K562 (cell line): ENCODE measurements at regions not wholly inside any gene's neighbourhood (a gene's known extent, or its start where the extent isn't known, plus 50 kb on each side); places are given as distances from the start of the nearest gene placed in this dataset.

Experiments used
- KLF16 ChIP-seq: IDR thresholded peaks from 2 replicates; pipeline ENCODE4 v1.6.1; 2016; ENCODE audit warnings: antibody characterized with exemption
- MEF2D ChIP-seq: conservative IDR thresholded peaks from 2 replicates; pipeline ENCODE4 v1.6.1; 2016; ENCODE audit warnings: low read depth, missing genetic modification characterization, missing compliant biosample characterization
- MTA2 ChIP-seq: fragments of 450-650 bp; IDR thresholded peaks from 2 replicates; pipeline ENCODE4 v1.6.1; 2016; ENCODE audit warnings: low read depth
- MTF1 ChIP-seq: fragments of 250-450 bp; sonication (Bioruptor Pico); IDR thresholded peaks from 2 replicates; pipeline ENCODE4 v1.9.0; 2021; ENCODE audit warnings: moderate library complexity, mild to moderate bottlenecking, inconsistent platforms, borderline replicate concordance
- NR2C2 ChIP-seq, 2 experiments: fragments of 200-800 bp in 1 of 2; sonication (Bioruptor generic) in 1 of 2; sonication (generic) in 1 of 2; formaldehyde crosslinking in 1 of 2; IDR thresholded peaks; 2 replicates each; pipeline versions ENCODE4 v1.6.1 to v1.8.0; 2016 to 2022; ENCODE audit warnings: mild to moderate bottlenecking in 1 of 2, missing compliant biosample characterization in 1 of 2, missing genetic modification characterization in 1 of 2, missing genetic modification reagents in 1 of 2
- SMAD3 ChIP-seq: fragments of 450-650 bp; formaldehyde crosslinking; conservative IDR thresholded peaks from 2 replicates; pipeline ENCODE4 v1.4.0; 2020; ENCODE audit warnings: mild to moderate bottlenecking
- ZNF143 ChIP-seq: sonication (generic); formaldehyde crosslinking; IDR thresholded peaks from 2 replicates; pipeline ENCODE4 v1.9.0; 2022; ENCODE audit warnings: mild to moderate bottlenecking, missing genetic modification reagents
- TF ChIP-seq, protein P1 (sequence below): sonication (generic); formaldehyde crosslinking; IDR thresholded peaks from 2 replicates; pipeline ENCODE4 v1.8.1; 2023; ENCODE audit warnings: missing genetic modification reagents, mild to moderate bottlenecking, borderline replicate concordance
- TF ChIP-seq, protein P2 (sequence below): sonication (generic); formaldehyde crosslinking; IDR thresholded peaks from 2 replicates; pipeline ENCODE4 v1.8.0; 2022; ENCODE audit warnings: mild to moderate bottlenecking, missing genetic modification reagents
- TF ChIP-seq, protein P3 (sequence below): fragments of 450-650 bp; IDR thresholded peaks from 2 replicates; pipeline ENCODE4 v1.6.1; 2016; ENCODE audit warnings: mild to moderate bottlenecking

DNA sequence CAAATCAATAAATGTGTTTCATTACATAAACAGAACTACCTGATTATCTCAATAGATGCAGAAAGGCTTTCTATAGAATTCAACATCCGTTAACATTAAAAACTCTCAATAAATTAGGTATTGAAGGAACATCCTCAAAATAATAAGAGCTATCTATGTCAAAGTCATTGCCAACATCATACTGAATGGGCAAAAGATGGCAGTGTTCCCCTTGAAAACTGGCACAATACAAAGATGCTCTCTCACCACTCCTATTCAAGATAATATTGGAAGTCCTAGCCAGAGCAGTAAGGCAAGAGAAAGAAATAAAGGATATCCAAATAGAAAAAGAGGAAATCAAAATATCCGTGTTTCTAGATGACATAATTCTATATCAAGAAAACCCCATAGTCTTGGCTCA, 466.4 kb downstream of the MAGEE1 start (continued):
- TF ChIP-seq, protein P1, sequence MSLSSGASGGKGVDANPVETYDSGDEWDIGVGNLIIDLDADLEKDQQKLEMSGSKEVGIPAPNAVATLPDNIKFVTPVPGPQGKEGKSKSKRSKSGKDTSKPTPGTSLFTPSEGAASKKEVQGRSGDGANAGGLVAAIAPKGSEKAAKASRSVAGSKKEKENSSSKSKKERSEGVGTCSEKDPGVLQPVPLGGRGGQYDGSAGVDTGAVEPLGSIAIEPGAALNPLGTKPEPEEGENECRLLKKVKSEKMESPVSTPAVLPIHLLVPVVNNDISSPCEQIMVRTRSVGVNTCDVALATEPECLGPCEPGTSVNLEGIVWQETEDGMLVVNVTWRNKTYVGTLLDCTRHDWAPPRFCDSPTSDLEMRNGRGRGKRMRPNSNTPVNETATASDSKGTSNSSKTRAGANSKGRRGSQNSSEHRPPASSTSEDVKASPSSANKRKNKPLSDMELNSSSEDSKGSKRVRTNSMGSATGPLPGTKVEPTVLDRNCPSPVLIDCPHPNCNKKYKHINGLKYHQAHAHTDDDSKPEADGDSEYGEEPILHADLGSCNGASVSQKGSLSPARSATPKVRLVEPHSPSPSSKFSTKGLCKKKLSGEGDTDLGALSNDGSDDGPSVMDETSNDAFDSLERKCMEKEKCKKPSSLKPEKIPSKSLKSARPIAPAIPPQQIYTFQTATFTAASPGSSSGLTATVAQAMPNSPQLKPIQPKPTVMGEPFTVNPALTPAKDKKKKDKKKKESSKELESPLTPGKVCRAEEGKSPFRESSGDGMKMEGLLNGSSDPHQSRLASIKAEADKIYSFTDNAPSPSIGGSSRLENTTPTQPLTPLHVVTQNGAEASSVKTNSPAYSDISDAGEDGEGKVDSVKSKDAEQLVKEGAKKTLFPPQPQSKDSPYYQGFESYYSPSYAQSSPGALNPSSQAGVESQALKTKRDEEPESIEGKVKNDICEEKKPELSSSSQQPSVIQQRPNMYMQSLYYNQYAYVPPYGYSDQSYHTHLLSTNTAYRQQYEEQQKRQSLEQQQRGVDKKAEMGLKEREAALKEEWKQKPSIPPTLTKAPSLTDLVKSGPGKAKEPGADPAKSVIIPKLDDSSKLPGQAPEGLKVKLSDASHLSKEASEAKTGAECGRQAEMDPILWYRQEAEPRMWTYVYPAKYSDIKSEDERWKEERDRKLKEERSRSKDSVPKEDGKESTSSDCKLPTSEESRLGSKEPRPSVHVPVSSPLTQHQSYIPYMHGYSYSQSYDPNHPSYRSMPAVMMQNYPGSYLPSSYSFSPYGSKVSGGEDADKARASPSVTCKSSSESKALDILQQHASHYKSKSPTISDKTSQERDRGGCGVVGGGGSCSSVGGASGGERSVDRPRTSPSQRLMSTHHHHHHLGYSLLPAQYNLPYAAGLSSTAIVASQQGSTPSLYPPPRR (CRISPR knock-in tag), result no peak
- TF ChIP-seq MTF1 (no peak), NR2C2 (CRISPR knock-in tag; IDR thresholded peaks at IDR 0.05) (no peak), NR2C2 (tag; IDR thresholded peaks at IDR 0.05) (no peak), ZNF143 (no peak), KLF16 (no peak), SMAD3 (no peak), MTA2 (no peak), MEF2D (no peak)
- TF ChIP-seq, protein P2, sequence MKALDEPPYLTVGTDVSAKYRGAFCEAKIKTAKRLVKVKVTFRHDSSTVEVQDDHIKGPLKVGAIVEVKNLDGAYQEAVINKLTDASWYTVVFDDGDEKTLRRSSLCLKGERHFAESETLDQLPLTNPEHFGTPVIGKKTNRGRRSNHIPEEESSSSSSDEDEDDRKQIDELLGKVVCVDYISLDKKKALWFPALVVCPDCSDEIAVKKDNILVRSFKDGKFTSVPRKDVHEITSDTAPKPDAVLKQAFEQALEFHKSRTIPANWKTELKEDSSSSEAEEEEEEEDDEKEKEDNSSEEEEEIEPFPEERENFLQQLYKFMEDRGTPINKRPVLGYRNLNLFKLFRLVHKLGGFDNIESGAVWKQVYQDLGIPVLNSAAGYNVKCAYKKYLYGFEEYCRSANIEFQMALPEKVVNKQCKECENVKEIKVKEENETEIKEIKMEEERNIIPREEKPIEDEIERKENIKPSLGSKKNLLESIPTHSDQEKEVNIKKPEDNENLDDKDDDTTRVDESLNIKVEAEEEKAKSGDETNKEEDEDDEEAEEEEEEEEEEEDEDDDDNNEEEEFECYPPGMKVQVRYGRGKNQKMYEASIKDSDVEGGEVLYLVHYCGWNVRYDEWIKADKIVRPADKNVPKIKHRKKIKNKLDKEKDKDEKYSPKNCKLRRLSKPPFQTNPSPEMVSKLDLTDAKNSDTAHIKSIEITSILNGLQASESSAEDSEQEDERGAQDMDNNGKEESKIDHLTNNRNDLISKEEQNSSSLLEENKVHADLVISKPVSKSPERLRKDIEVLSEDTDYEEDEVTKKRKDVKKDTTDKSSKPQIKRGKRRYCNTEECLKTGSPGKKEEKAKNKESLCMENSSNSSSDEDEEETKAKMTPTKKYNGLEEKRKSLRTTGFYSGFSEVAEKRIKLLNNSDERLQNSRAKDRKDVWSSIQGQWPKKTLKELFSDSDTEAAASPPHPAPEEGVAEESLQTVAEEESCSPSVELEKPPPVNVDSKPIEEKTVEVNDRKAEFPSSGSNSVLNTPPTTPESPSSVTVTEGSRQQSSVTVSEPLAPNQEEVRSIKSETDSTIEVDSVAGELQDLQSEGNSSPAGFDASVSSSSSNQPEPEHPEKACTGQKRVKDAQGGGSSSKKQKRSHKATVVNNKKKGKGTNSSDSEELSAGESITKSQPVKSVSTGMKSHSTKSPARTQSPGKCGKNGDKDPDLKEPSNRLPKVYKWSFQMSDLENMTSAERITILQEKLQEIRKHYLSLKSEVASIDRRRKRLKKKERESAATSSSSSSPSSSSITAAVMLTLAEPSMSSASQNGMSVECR (CRISPR knock-in tag), result no peak
- TF ChIP-seq, protein P3, sequence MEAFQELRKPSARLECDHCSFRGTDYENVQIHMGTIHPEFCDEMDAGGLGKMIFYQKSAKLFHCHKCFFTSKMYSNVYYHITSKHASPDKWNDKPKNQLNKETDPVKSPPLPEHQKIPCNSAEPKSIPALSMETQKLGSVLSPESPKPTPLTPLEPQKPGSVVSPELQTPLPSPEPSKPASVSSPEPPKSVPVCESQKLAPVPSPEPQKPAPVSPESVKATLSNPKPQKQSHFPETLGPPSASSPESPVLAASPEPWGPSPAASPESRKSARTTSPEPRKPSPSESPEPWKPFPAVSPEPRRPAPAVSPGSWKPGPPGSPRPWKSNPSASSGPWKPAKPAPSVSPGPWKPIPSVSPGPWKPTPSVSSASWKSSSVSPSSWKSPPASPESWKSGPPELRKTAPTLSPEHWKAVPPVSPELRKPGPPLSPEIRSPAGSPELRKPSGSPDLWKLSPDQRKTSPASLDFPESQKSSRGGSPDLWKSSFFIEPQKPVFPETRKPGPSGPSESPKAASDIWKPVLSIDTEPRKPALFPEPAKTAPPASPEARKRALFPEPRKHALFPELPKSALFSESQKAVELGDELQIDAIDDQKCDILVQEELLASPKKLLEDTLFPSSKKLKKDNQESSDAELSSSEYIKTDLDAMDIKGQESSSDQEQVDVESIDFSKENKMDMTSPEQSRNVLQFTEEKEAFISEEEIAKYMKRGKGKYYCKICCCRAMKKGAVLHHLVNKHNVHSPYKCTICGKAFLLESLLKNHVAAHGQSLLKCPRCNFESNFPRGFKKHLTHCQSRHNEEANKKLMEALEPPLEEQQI, result no peak
- TF ChIP-seq, all 486 proteins: peak for 0
